PC-3 (cell line): ENCODE measurements at regions not wholly inside any gene's neighbourhood (a gene's known extent, or its start where the extent isn't known, plus 50 kb on each side); places are given as distances from the start of the nearest gene placed in this dataset.
"Not testable (repeated sequence)": the region's sequence is repeated elsewhere in the genome, so short reads cannot be mapped to it uniquely, and the experiment has no call there.

Experiments
- EZH2 ChIP-seq: fragments of 300-600 bp; sonication (generic); IDR thresholded peaks from one replicate; pipeline ENCODE4 v1.6.1; 2017; ENCODE audit warnings: antibody characterized with exemption, mild to moderate bottlenecking, low read length; ENCODE audit not compliant: unreplicated experiment
- EZH2phosphoT487 ChIP-seq: fragments of 300-600 bp; sonication (generic); IDR thresholded peaks from 2 replicates; pipeline ENCODE4 v1.6.1; 2018; ENCODE audit warnings: mild to moderate bottlenecking, antibody characterized with exemption, low read length, borderline replicate concordance
- TF ChIP-seq, protein P1 (sequence below): fragments of 300-600 bp; sonication (generic); conservative IDR thresholded peaks from 2 replicates; pipeline ENCODE4 v1.5.1; 2017; ENCODE audit warnings: antibody characterized with exemption, low read depth, mild to moderate bottlenecking, low read length

DNA sequence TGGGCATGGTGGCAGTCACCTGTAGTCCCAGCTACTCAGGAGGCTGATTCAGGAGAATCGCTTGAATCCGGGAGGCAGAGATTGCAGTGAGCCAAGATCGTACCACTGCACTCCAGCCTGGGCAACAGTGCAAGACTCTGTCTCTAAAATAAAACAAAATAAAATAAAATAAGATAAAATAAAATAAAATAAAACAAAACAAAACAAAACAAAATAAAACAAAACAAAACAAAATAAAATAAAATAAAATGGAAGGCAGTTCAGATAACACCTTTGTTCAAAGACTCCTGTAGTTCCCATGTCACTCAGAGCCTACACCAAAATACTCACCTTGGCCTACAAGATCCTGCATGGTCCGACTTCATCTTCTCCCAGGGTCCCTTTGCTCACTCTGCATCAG lies 61.3 kb downstream of the SYF2 start:
- not testable (repeated sequence) for TF ChIP-seq EZH2phosphoT487, EZH2
- TF ChIP-seq, protein P1, sequence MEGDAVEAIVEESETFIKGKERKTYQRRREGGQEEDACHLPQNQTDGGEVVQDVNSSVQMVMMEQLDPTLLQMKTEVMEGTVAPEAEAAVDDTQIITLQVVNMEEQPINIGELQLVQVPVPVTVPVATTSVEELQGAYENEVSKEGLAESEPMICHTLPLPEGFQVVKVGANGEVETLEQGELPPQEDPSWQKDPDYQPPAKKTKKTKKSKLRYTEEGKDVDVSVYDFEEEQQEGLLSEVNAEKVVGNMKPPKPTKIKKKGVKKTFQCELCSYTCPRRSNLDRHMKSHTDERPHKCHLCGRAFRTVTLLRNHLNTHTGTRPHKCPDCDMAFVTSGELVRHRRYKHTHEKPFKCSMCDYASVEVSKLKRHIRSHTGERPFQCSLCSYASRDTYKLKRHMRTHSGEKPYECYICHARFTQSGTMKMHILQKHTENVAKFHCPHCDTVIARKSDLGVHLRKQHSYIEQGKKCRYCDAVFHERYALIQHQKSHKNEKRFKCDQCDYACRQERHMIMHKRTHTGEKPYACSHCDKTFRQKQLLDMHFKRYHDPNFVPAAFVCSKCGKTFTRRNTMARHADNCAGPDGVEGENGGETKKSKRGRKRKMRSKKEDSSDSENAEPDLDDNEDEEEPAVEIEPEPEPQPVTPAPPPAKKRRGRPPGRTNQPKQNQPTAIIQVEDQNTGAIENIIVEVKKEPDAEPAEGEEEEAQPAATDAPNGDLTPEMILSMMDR, result not testable (repeated sequence)
